ENCODE measurements at regions not wholly inside any gene's neighbourhood (a gene's known extent, or its start where the extent isn't known, plus 50 kb on each side); places are given as distances from the start of the nearest gene placed in this dataset.

DNA sequence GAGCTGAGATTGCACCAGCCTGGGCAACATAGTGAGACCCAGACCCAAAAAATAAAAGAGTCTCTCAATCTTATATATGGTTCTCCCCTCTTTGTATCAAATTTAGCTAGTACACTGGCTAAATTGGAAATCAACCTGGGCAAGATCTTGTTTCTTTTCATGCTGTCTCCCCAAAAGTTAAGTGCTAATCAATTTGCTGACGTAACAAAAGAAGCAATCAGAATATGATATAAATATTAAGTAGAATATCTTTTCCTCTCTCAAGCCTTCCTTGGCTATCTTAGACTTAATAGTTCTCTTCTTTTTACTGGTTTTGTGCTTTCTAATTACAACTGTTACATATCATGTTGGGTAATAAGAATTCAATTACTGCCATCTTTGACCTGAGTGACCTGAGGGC is 258.9 kb downstream of the KCNRG start:
- H3K4me1 ChIP-seq (ENCODE audit: control insufficient read depth in 3 of 3, insufficient read depth in 3 of 3, low read length in 3 of 3) = no peaks in the 10 kb centered on the region
- H3K27ac ChIP-seq (ENCODE audit: low read depth, low read length) = no peak overlapping the region
- H3K27me3 ChIP-seq (ENCODE audit: control insufficient read depth in 3 of 3, insufficient read depth in 3 of 3, low read length in 3 of 3) = no peaks in the 10 kb centered on the region
- H3K4me3 ChIP-seq (ENCODE audit: low read length in 3 of 3) = no peak overlapping the region
- no peaks in the 10 kb centered on the region for H3K36me3 ChIP-seq (ENCODE audit: control insufficient read depth in 3 of 3, insufficient read depth in 3 of 3, low read length in 3 of 3)
- peaks cover 0 to 3% (median 0%) of the 10 kb centered on the region in 3 donors for H3K9me3 ChIP-seq (ENCODE audit: control insufficient read depth in 3 of 3, low read length in 3 of 3)
- no peak overlapping the region for H3K9ac ChIP-seq (ENCODE audit: low read depth in 1 of 3, low read length in 3 of 3)

DNA sequence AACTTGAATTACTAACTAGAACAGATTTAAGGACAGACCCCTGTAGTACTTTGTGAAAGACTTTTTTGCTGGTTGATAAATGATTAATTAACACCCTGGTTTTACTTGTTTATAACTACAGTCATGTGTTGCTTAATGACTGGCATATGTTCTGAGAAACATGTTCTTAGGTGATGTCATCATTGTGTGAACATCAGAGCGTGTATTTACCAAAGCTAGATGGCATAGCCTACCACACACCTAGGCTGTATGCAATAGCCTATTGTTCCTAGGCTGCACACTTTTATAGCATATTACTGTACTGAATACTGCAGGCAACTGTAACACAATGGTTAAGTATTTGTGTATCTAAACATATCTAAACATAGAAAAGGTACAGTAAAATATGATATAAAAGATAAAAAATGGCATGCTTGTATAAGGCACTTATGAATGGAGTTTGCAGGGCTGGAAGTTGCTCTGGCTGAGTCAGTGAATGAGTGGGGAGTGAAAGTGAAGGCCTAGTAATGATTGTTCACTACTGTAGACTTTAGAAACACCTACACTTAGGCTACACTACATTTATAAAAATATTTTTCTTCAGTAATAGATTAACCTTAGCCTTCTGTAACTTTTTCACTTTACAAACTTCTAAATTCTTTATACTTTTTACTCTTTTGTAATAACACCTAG is 260.3 kb downstream of the KCNRG start:
- no peaks in the 10 kb centered on the region for H3K27me3 ChIP-seq (ENCODE audit: control insufficient read depth in 3 of 3, insufficient read depth in 3 of 3, low read length in 3 of 3)
- no peak overlapping the region for H3K27ac ChIP-seq (ENCODE audit: low read depth, low read length)
- no peak overlapping the region for H3K9ac ChIP-seq (ENCODE audit: low read depth in 1 of 3, low read length in 3 of 3)
- H3K36me3 ChIP-seq (ENCODE audit: control insufficient read depth in 3 of 3, insufficient read depth in 3 of 3, low read length in 3 of 3) = no peaks in the 10 kb centered on the region
- peaks cover 0 to 3% (median 0%) of the 10 kb centered on the region in 3 donors for H3K9me3 ChIP-seq (ENCODE audit: control insufficient read depth in 3 of 3, low read length in 3 of 3)
- H3K4me3 ChIP-seq (ENCODE audit: low read length in 3 of 3) = no peak overlapping the region
- no peaks in the 10 kb centered on the region for H3K4me1 ChIP-seq (ENCODE audit: control insufficient read depth in 3 of 3, insufficient read depth in 3 of 3, low read length in 3 of 3)

DNA sequence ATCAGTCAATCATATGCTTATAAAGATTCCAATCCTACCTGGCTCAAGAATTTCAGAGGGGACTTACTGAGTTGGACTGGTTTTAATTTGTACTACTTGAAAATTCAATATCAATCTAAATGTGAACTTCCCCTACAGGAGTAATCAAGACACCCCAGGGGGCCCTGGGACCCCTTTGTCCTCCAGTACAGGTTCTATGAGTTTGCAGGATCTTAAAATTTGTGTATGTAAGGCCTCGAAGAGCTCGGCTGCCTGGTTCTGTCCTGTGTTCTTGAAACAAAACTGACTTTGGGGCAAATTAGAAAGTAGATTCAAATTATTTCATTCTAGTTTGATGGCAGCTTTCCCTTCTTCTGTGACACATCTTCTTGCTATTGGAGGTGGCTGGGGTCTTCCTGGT is 261.3 kb downstream of the KCNRG start:
- H3K9ac ChIP-seq (ENCODE audit: low read depth in 1 of 3, low read length in 3 of 3) = no peak overlapping the region
- no peaks in the 10 kb centered on the region for H3K4me1 ChIP-seq (ENCODE audit: control insufficient read depth in 3 of 3, insufficient read depth in 3 of 3, low read length in 3 of 3)
- no peak overlapping the region for H3K4me3 ChIP-seq (ENCODE audit: low read length in 3 of 3)
- H3K27ac ChIP-seq (ENCODE audit: low read depth, low read length) = no peak overlapping the region
- peaks cover 0 to 3% (median 0%) of the 10 kb centered on the region in 3 donors for H3K9me3 ChIP-seq (ENCODE audit: control insufficient read depth in 3 of 3, low read length in 3 of 3)
- no peaks in the 10 kb centered on the region for H3K36me3 ChIP-seq (ENCODE audit: control insufficient read depth in 3 of 3, insufficient read depth in 3 of 3, low read length in 3 of 3)
- no peaks in the 10 kb centered on the region for H3K27me3 ChIP-seq (ENCODE audit: control insufficient read depth in 3 of 3, insufficient read depth in 3 of 3, low read length in 3 of 3)

DNA sequence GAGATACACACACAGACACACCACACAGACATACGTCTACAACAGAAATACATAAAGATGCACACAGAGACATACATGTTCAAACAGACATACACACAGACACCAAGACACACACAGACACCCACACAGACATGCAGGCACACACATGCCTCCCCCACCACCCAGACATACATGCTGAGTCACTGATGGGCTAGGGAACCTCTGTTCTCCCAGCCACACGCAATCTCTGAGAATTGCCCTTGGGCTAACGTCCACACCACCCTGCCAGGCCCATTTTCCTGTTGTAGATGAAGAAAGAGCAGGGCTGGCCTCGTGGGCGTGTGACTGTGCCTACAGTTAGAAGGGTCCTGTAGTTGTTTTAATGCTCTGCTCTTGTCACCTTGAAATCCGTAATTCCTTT is 261.9 kb downstream of the KCNRG start:
- H3K9me3 ChIP-seq (ENCODE audit: control insufficient read depth in 3 of 3, low read length in 3 of 3) = peaks cover 0 to 3% (median 0%) of the 10 kb centered on the region in 3 donors

DNA sequence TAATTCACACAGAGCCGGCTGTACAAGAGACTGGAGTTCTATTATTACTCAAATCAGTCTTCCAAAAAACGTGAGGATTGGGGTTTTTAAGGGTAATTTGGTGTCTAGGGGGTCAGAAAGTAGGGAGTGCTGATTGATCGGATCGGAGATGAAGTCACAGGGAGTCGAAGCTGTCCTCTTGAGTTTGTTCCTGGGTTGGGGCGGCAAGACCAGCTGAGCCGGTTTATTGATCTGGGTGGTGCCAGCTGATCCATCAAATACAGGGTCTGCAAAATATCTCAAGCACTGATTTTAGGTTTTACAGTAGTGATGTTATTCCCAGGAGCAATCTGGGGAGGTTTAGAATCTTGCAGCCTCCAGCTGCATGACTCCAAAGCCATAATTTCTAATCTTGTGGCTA is 262.7 kb downstream of the KCNRG start:
- H3K27me3 ChIP-seq (ENCODE audit: control insufficient read depth in 3 of 3, insufficient read depth in 3 of 3, low read length in 3 of 3) = no peaks in the 10 kb centered on the region
- no peak overlapping the region for H3K4me3 ChIP-seq (ENCODE audit: low read length in 3 of 3)
- H3K4me1 ChIP-seq (ENCODE audit: control insufficient read depth in 3 of 3, insufficient read depth in 3 of 3, low read length in 3 of 3) = no peaks in the 10 kb centered on the region
- no peak overlapping the region for H3K27ac ChIP-seq (ENCODE audit: low read depth, low read length)
- peaks cover 0 to 3% (median 0%) of the 10 kb centered on the region in 3 donors for H3K9me3 ChIP-seq (ENCODE audit: control insufficient read depth in 3 of 3, low read length in 3 of 3)
- H3K9ac ChIP-seq (ENCODE audit: low read depth in 1 of 3, low read length in 3 of 3) = no peak overlapping the region
- no peaks in the 10 kb centered on the region for H3K36me3 ChIP-seq (ENCODE audit: control insufficient read depth in 3 of 3, insufficient read depth in 3 of 3, low read length in 3 of 3)

More for the DNA sequence above, 261.9 kb downstream of the KCNRG start:
- Histone ChIP-seq H3K27ac (ENCODE audit: low read depth, low read length) (no peak overlapping the region), H3K9ac (ENCODE audit: low read depth in 1 of 3, low read length in 3 of 3) (no peak overlapping the region), H3K27me3 (ENCODE audit: control insufficient read depth in 3 of 3, insufficient read depth in 3 of 3, low read length in 3 of 3) (no peaks in the 10 kb centered on the region), H3K4me3 (ENCODE audit: low read length in 3 of 3) (no peak overlapping the region), H3K36me3 (ENCODE audit: control insufficient read depth in 3 of 3, insufficient read depth in 3 of 3, low read length in 3 of 3) (no peaks in the 10 kb centered on the region), H3K4me1 (ENCODE audit: control insufficient read depth in 3 of 3, insufficient read depth in 3 of 3, low read length in 3 of 3) (no peaks in the 10 kb centered on the region)

DNA sequence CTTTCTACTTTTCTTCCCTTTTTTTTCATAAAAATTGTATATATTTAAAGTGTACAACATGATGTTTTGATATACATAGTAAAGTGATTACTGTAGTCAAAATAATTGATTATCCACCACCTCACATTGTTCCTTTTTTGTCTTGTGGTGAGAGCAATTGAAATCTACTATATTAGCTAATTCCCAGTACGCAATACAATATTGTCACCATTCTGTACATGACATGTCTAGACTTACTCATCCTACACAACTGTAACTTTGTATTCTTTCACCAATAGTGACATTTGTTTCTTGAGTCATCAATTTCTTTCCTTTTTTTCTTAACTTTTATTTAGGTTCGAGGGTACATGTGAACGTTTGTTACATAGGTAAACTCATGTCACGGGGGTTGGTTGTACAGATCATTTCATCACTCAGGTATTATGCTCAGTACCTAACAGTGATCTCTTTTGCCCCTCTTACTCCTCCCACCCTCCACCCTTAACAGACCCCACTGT is 265.2 kb downstream of the KCNRG start:
- Histone ChIP-seq H3K4me1 (ENCODE audit: control insufficient read depth in 3 of 3, insufficient read depth in 3 of 3, low read length in 3 of 3) (no peaks in the 10 kb centered on the region), H3K9ac (ENCODE audit: low read depth in 1 of 3, low read length in 3 of 3) (no peak overlapping the region), H3K27ac (ENCODE audit: low read depth, low read length) (no peak overlapping the region), H3K9me3 (ENCODE audit: control insufficient read depth in 3 of 3, low read length in 3 of 3) (peaks cover 0 to 3% (median 0%) of the 10 kb centered on the region in 3 donors), H3K27me3 (ENCODE audit: control insufficient read depth in 3 of 3, insufficient read depth in 3 of 3, low read length in 3 of 3) (no peaks in the 10 kb centered on the region), H3K4me3 (ENCODE audit: low read length in 3 of 3) (no peak overlapping the region), H3K36me3 (ENCODE audit: control insufficient read depth in 3 of 3, insufficient read depth in 3 of 3, low read length in 3 of 3) (no peaks in the 10 kb centered on the region)

DNA sequence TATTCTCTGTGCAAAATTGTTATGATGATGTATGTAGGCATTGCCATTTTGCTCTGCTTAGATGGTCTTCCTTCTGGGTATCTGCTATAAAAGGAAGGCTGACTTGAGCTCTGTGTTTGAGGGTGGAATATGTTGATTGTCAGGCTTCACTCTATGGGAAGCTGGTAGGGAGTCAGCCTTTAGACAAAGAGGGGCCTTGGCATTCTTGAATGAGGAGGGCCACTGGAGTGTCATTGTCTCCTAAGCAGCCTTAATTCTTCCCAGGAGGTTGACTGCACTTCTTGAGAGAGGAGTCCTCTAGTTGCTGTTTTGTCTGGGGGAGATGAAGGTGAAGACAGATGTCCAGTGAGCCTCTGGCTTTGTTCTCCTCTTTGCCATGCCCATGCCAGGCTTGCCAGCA is 266.8 kb downstream of the KCNRG start:
- Histone ChIP-seq H3K4me1 (ENCODE audit: control insufficient read depth in 3 of 3, insufficient read depth in 3 of 3, low read length in 3 of 3) (no peaks in the 10 kb centered on the region), H3K36me3 (ENCODE audit: control insufficient read depth in 3 of 3, insufficient read depth in 3 of 3, low read length in 3 of 3) (no peaks in the 10 kb centered on the region), H3K9me3 (ENCODE audit: control insufficient read depth in 3 of 3, low read length in 3 of 3) (peaks cover 0 to 3% (median 0%) of the 10 kb centered on the region in 3 donors), H3K4me3 (ENCODE audit: low read length in 3 of 3) (no peak overlapping the region), H3K9ac (ENCODE audit: low read depth in 1 of 3, low read length in 3 of 3) (no peak overlapping the region), H3K27me3 (ENCODE audit: control insufficient read depth in 3 of 3, insufficient read depth in 3 of 3, low read length in 3 of 3) (no peaks in the 10 kb centered on the region), H3K27ac (ENCODE audit: low read depth, low read length) (no peak overlapping the region)

DNA sequence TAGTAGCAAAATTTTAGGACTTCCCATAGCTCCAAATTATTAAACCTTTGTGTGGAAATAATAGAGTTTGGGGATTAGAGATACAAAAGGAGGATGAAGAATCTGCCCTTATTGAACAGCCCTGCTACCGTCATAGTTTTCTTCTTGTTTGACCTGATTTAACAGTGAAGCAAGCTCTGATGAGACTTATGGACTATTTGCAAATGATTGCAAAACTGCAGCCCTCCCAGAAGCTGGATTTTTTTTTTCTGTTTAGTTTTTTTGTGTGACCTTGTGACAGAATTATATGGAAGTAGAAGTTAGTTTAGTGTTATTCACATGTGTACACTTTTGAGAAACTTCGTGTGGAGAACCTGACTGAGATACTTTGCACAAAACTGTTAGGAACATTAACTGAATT is 267.8 kb downstream of the KCNRG start:
- H3K36me3 ChIP-seq (ENCODE audit: control insufficient read depth in 3 of 3, insufficient read depth in 3 of 3, low read length in 3 of 3) = no peaks in the 10 kb centered on the region
- H3K27ac ChIP-seq (ENCODE audit: low read depth, low read length) = no peak overlapping the region
- H3K27me3 ChIP-seq (ENCODE audit: control insufficient read depth in 3 of 3, insufficient read depth in 3 of 3, low read length in 3 of 3) = no peaks in the 10 kb centered on the region
- H3K4me1 ChIP-seq (ENCODE audit: control insufficient read depth in 3 of 3, insufficient read depth in 3 of 3, low read length in 3 of 3) = no peaks in the 10 kb centered on the region
- H3K4me3 ChIP-seq (ENCODE audit: low read length in 3 of 3) = no peak overlapping the region
- H3K9me3 ChIP-seq (ENCODE audit: control insufficient read depth in 3 of 3, low read length in 3 of 3) = no peaks in the 10 kb centered on the region
- H3K9ac ChIP-seq (ENCODE audit: low read depth in 1 of 3, low read length in 3 of 3) = no peak overlapping the region

DNA sequence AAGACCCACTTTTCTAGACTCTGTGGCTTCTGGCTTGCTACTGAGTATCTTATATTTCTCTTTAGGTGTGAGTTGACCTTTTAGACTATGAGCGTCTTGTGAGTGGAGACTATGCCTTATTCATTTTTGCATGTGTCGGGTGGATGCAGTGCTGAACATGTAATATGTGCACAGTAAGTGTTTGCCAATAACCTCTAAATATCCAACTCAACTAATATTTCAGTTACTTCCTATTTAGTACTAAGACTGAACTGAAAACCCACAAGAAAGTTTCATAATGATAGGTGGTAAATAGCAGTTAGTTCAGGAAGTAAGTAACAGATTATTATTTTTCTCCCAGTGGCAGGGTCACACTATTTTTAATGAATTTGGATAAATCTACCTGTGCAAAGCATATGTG is 269.3 kb downstream of the KCNRG start:
- no peaks in the 10 kb centered on the region for H3K27me3 ChIP-seq (ENCODE audit: control insufficient read depth in 3 of 3, insufficient read depth in 3 of 3, low read length in 3 of 3)
- H3K27ac ChIP-seq (ENCODE audit: low read depth, low read length) = no peak overlapping the region
- no peaks in the 10 kb centered on the region for H3K36me3 ChIP-seq (ENCODE audit: control insufficient read depth in 3 of 3, insufficient read depth in 3 of 3, low read length in 3 of 3)
- no peaks in the 10 kb centered on the region for H3K4me1 ChIP-seq (ENCODE audit: control insufficient read depth in 3 of 3, insufficient read depth in 3 of 3, low read length in 3 of 3)
- H3K9ac ChIP-seq (ENCODE audit: low read depth in 1 of 3, low read length in 3 of 3) = no peak overlapping the region
- no peak overlapping the region for H3K4me3 ChIP-seq (ENCODE audit: low read length in 3 of 3)
- H3K9me3 ChIP-seq (ENCODE audit: control insufficient read depth in 3 of 3, low read length in 3 of 3) = no peaks in the 10 kb centered on the region

DNA sequence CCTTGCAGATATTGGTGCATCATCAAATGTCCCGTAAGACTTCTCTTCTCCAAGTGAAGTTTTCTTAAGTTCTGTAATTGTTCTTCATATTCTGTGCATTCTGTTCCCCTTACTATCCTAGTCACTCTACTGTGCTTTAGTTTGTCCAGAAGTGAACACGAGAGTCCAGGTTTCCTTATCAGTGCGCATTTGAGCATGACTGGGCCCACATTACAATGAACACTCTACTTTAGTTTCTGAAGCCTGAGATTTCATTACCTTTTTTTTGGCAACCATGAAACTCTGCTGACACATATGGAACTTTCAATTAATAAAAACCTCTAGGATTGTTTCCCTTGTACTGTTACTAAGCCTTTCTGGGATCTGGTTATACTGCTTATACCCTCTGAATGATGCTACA is 270.0 kb downstream of the KCNRG start:
- no peak overlapping the region for H3K4me3 ChIP-seq (ENCODE audit: low read length in 3 of 3)
- H3K27me3 ChIP-seq (ENCODE audit: control insufficient read depth in 3 of 3, insufficient read depth in 3 of 3, low read length in 3 of 3) = no peaks in the 10 kb centered on the region
- H3K9me3 ChIP-seq (ENCODE audit: control insufficient read depth in 3 of 3, low read length in 3 of 3) = peaks cover 0 to 3% (median 0%) of the 10 kb centered on the region in 3 donors
- H3K4me1 ChIP-seq (ENCODE audit: control insufficient read depth in 3 of 3, insufficient read depth in 3 of 3, low read length in 3 of 3) = no peaks in the 10 kb centered on the region
- H3K9ac ChIP-seq (ENCODE audit: low read depth in 1 of 3, low read length in 3 of 3) = no peak overlapping the region
- H3K27ac ChIP-seq (ENCODE audit: low read depth, low read length) = no peak overlapping the region
- no peaks in the 10 kb centered on the region for H3K36me3 ChIP-seq (ENCODE audit: control insufficient read depth in 3 of 3, insufficient read depth in 3 of 3, low read length in 3 of 3)
